ENCODE measurements at regions not wholly inside any gene's neighbourhood (a gene's known extent, or its start where the extent isn't known, plus 50 kb on each side); places are given as distances from the start of the nearest gene placed in this dataset.

- WGBS = 85% methylated on average over 3 of the region's 3 CpGs
- H3K36me3 ChIP-seq (ENCODE audit: control insufficient read depth in 4 of 4, insufficient read depth in 3 of 4, low read depth in 1 of 4, low read length in 3 of 4) = no peaks in the 10 kb centered on the region
- TF ChIP-seq ATF3 (IDR thresholded peaks at IDR 0.05) (no peak), NR2F2 (IDR thresholded peaks at IDR 0.05) (no peak), REST (IDR thresholded peaks at IDR 0.05) (no peak), EGR1 (IDR thresholded peaks at IDR 0.05; ENCODE audit: low read depth in 2 of 2) (no peak), MAX (IDR thresholded peaks at IDR 0.05) (no peak), SP1 (IDR thresholded peaks at IDR 0.05) (no peak), CTCF (IDR thresholded peaks at IDR 0.05; ENCODE audit: low read depth, low read length, missing input control) (no peak), JUND (IDR thresholded peaks at IDR 0.05) (no peak), YY1 (IDR thresholded peaks at IDR 0.05) (no peak), HNF4A (conservative IDR thresholded peaks at IDR 0.05) (no peak), FOXA2 (IDR thresholded peaks at IDR 0.05) (no peak), TAF1 (conservative IDR thresholded peaks at IDR 0.05) (no peak), FOXA1 (IDR thresholded peaks at IDR 0.05) (no peak), RXRA (IDR thresholded peaks at IDR 0.05) (no peak), RAD21 (IDR thresholded peaks at IDR 0.05) (no peak), HNF4G (IDR thresholded peaks at IDR 0.05) (no peak)
- no peaks in the 10 kb centered on the region for H3K9me3 ChIP-seq (ENCODE audit: control insufficient read depth in 4 of 4, low read length in 3 of 4)
- H3K27me3 ChIP-seq (ENCODE audit: control insufficient read depth in 4 of 4, insufficient read depth in 4 of 4, low read length in 3 of 4) = no peaks in the 10 kb centered on the region
- H3K4me3 ChIP-seq (ENCODE audit: low read depth in 1 of 3, low read length in 3 of 3) = no peak overlapping the region
- H3K4me1 ChIP-seq (ENCODE audit: control insufficient read depth in 4 of 4, insufficient read depth in 4 of 4, low read length in 3 of 4) = no peaks in the 10 kb centered on the region
- H3K27ac ChIP-seq (ENCODE audit: low read depth in 1 of 2, low read length in 2 of 2) = no peak overlapping the region
- no peak for DNase-seq (ENCODE audit: low spot score)
- H3K9ac ChIP-seq (ENCODE audit: low read depth in 1 of 2, low read length in 2 of 2) = no peak overlapping the region
These were observed 90.3 kb upstream of the PALM2AKAP2 start for GRCh38 chr9:109689701-109690100.

- Histone ChIP-seq H3K27ac (ENCODE audit: low read depth in 1 of 2, low read length in 2 of 2) (no peak overlapping the region), H3K4me1 (ENCODE audit: control insufficient read depth in 4 of 4, insufficient read depth in 4 of 4, low read length in 3 of 4) (no peaks in the 10 kb centered on the region), H3K27me3 (ENCODE audit: control insufficient read depth in 4 of 4, insufficient read depth in 4 of 4, low read length in 3 of 4) (no peaks in the 10 kb centered on the region), H3K4me3 (ENCODE audit: low read depth in 1 of 3, low read length in 3 of 3) (no peak overlapping the region), H3K9me3 (ENCODE audit: control insufficient read depth in 4 of 4, low read length in 3 of 4) (no peaks in the 10 kb centered on the region), H3K9ac (ENCODE audit: low read depth in 1 of 2, low read length in 2 of 2) (no peak overlapping the region), H3K36me3 (ENCODE audit: control insufficient read depth in 4 of 4, insufficient read depth in 3 of 4, low read depth in 1 of 4, low read length in 3 of 4) (no peaks in the 10 kb centered on the region)
- whole genome bisulfite sequencing = 90% methylated on average over 2 of the region's 2 CpGs
- DNase-seq (ENCODE audit: low spot score) = no peak
- TF ChIP-seq HNF4A (conservative IDR thresholded peaks at IDR 0.05) (no peak), ATF3 (IDR thresholded peaks at IDR 0.05) (no peak), YY1 (IDR thresholded peaks at IDR 0.05) (no peak), HNF4G (IDR thresholded peaks at IDR 0.05) (no peak), FOXA2 (IDR thresholded peaks at IDR 0.05) (no peak), RXRA (IDR thresholded peaks at IDR 0.05) (no peak), EGR1 (IDR thresholded peaks at IDR 0.05; ENCODE audit: low read depth in 2 of 2) (no peak), NR2F2 (IDR thresholded peaks at IDR 0.05) (no peak), ZBTB33 (IDR thresholded peaks at IDR 0.05) (no peak), CTCF (IDR thresholded peaks at IDR 0.05; ENCODE audit: low read depth, low read length, missing input control) (no peak), RAD21 (IDR thresholded peaks at IDR 0.05) (no peak), REST (IDR thresholded peaks at IDR 0.05) (no peak), GABPA (IDR thresholded peaks at IDR 0.05 in 1 of 2, conservative IDR thresholded peaks at IDR 0.05 in 1 of 2) (no peak)
These were observed 81.0 kb upstream of the PALM2AKAP2 start for GRCh38 chr9:109699019-109699418.

Measured in liver (tissue), 8 donors.